ENCODE measurements at regions not wholly inside any gene's neighbourhood (a gene's known extent, or its start where the extent isn't known, plus 50 kb on each side); places are given as distances from the start of the nearest gene placed in this dataset.
A peak's percentile ranks its signal among the peaks of the same experiment; 100 is the strongest.
"Not testable (repeated sequence)": the region's sequence is repeated elsewhere in the genome, so short reads cannot be mapped to it uniquely, and the experiment has no call there.

DNA sequence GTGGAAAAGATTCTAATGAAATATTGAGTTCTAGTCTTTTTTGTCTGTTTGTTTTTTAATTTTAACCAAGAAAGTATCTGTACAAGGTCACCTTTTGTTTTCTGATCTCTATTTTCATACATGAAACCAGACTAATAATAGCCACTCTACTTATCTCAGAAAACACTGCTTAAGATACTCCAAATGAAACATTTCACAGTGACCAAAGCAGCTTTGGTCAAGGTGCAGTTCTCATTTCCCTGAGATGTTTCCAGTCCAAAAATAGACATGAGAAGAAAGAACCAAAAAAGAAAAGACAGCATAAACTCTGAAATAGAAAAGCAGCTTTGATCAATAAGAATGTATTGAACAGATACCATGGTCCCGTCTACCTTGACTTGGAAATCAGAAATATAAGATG is 782.8 kb downstream of the RAB28 start:
- no peak for DNase-seq (ENCODE audit: low read depth in 3 of 3)

- no peak for DNase-seq (ENCODE audit: low read depth in 3 of 3)
Measured at GRCh38 chr4:12697970-12698369, 786.2 kb downstream of the RAB28 start.

DNA sequence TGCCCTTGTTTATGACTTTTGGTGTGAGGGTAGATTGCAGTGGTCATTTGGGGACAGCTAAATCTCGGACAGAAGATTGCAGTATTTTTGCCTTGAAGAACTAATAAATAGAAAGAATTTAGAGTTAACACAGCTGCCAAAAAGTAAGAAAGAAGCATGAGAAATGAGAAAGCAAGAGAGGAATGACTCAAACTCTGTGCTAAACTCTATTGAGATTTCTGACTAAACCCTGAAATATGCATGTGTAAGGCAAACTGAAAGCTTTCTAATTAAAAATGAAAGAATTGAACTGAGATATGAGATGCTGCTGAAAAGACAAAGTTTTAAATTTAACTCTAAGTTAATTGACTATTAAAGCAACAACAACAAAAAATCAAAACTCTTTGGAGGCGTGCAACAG is 791.3 kb downstream of the RAB28 start:
- DNase-seq (ENCODE audit: low read depth in 3 of 3): no peak

DNA sequence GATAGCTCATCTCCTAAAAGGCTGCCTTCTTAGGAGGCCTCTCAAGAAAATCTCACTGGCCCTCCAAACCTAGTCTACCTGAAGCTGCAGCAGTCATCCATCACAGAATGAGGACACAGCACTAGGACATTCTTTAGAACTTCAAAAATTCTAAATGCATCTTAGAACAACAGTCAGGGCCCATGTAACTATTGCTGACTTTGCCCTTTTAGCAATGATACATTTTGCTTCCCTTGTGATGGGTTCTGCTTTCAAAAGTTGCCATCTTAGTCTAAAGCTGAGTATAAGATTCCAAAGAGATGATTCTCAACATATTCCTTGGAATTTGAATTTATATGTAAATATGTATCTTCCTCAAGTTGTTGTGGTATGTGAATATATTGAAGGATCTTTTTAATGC is 793.0 kb downstream of the RAB28 start:
- DNase-seq (ENCODE audit: low read depth in 3 of 3): no peak

- DNase-seq (ENCODE audit: low read depth in 3 of 3): no peak
Measured at GRCh38 chr4:12689457-12689856, 794.7 kb downstream of the RAB28 start.

DNA sequence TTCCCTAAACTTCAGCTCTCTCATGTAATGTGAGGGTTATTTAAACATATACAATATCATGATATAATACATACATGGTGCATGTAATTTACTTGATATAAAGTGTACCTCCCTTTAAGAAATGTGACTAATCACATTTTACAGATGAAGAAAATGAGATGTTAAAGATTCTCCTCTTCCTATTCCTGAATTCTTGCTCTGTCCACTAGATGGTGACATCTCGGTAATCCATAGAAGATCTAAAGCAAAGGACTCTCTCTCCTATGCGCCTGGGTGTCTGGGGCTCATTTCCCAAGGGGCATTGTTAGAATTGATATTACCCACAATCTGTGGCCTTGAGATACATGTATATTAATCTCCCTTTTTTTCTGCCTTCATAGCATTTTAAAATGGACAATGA is 804.9 kb downstream of the RAB28 start:
- no peak for DNase-seq (ENCODE audit: low read depth in 3 of 3)

DNA sequence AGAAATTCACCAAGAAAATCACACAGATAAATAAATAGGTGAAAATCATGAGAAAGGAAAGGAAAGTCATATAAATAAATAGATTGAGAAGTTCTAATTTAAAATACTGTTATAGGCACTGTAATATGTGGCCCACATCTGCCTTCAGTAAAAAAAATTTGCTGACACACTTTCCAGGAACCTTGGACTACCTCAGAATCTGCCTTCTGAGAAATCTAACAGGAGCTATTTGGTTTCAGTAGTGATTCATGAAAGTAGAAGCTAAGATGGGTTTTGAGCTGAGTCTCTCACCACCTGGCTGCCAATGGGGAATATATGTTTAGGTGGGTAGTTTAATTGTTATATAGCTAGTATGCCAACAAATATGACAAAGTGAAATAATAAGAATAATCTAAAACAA is 810.0 kb downstream of the RAB28 start:
- DNase-seq (ENCODE audit: low read depth in 3 of 3): no peak

DNA sequence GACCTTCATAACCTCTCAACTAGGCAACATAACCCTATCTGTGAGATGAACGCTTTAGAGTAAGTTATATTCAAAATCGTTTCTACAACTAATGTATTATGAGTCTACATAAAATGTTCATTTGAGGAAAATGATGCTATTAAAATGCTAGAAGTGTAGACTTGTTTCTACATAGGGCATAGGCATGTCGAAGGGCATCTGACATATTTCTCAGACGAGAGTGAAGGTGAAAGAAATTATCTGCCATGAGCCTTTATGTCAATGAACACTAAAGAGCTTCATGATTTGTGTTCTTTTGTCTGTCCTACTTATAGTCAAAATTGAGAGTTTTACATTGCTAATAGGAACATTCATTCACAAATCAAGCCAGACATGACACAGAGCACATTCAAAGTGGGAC is 811.8 kb downstream of the RAB28 start:
- DNase-seq (ENCODE audit: low read depth in 3 of 3): no peak

- DNase-seq (ENCODE audit: low read depth in 3 of 3): no peak
Measured at GRCh38 chr4:12658146-12658545, 826.0 kb downstream of the RAB28 start.

DNA sequence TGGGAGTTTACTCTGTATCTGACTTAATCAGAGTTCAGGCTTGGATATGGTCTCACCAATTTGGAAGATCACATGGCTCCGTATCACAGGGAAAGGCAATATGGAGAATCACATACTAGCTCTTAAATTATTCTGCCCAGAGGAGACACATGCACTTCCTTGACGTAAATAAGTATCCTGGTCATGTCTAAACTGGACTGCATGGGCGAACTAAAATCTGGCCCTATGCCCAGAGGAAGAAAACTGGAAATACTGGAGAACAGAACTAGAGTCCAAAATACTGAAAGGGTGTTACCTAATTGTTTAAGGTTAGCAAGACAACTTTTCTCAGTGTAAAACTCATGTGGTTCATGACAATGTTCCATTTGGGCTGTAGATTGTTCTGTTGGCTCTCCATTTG is 832.3 kb downstream of the RAB28 start:
- no peak for DNase-seq (ENCODE audit: low read depth in 3 of 3)

DNA sequence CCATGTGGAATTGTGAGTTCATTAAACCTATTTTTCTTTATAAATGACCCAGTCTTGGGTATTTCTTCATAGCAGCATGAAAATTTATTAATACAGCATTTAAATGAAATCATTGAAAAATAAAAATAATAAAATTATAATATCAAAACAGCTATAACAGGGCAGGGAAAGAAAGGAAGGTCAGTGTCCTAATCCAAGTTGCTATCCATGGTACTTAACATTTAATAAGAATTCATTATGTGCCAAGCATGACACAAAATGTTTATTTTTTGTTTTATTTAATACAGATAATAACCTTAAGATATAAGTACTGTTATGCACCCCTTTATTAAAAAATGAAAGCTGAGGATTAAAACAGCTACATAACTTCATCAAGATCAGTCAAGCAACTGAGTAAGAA is 838.4 kb downstream of the RAB28 start:
- DNase-seq (ENCODE audit: low read depth in 3 of 3): no peak

DNA sequence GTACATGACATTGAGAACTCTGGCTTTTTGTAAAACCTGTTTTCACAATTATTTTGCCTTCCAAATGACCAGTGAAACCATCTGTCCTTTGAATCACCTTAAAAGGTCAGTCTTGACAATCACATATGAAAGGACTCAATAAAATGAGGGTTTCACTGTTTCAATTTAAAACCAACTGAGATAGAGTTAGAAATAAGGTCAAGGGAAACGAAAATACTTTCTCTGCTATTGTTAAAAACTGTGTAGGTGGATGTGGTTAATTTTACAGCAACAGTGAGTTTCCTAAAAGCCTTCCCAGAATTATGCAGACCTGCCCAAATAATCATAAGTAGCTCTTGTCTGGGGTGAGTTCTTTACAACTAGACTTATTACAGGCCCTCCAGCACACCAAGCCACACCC is 839.9 kb downstream of the RAB28 start:
- DNase-seq (ENCODE audit: low read depth in 3 of 3): no peak

- DNase-seq (ENCODE audit: low read depth in 3 of 3): no peak
Measured at GRCh38 chr4:12636191-12636590, 847.9 kb downstream of the RAB28 start.

DNA sequence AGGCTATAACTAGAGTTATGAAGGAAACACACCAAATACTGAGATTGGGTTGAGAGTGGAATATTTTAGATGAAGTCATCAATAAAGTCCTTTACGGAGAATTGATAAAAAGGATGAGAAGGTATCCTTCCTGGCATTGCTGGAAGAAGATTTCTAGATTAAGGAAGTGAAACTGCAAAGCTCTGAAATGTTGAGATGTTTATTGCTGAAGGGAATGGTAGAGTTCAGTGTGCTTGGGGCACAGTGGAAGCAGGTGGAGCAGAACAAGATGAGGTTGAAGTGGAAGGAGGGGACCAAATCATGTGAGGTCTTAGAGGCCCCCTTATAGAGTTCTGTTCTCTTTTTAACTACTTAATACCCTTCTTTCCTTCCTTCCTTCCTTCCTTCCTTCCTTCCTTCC is 848.5 kb downstream of the RAB28 start:
- no peak for DNase-seq (ENCODE audit: low read depth in 3 of 3)

- DNase-seq (ENCODE audit: low read depth in 3 of 3): peak; percentile 55 to 59 (median 58)
Measured at GRCh38 chr4:12633053-12633651, 851.0 kb downstream of the RAB28 start.

DNA sequence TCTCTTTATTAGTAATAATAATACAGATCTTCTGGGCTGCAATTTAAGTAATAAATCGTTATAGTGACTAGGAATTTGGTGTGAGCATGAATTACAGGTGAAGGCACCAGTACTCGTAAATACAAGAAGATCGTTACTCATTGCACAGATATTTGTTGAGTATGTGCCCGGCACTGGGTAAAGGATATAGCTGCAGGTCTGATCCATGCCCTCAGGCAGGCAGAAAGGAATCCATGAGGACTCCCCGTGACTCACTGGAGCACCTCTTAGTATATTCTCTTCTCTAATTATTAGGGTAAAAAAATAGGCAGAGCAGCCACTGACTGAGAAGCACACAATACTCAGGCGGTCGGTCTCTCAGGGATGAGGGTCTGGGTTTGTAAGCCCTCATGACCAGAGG is 868.3 kb downstream of the RAB28 start:
- no peak for DNase-seq (ENCODE audit: low read depth in 3 of 3)

GRCh38 chr4:12612876-12613275 is 871.3 kb downstream of the RAB28 start:
- no peak for DNase-seq (ENCODE audit: low read depth in 3 of 3)

GRCh38 chr4:12609212-12609875 is 874.8 kb downstream of the RAB28 start:
- DNase-seq (ENCODE audit: low read depth in 3 of 3): not testable (repeated sequence)

- DNase-seq (ENCODE audit: low read depth in 3 of 3): no peak
Measured at GRCh38 chr4:12595986-12596385, 888.2 kb downstream of the RAB28 start.

- DNase-seq (ENCODE audit: low read depth in 3 of 3): no peak
Measured at GRCh38 chr4:12595489-12595888, 888.7 kb downstream of the RAB28 start.

- no peak for DNase-seq (ENCODE audit: low read depth in 3 of 3)
Measured at GRCh38 chr4:12588582-12588981, 895.6 kb downstream of the RAB28 start.

DNA sequence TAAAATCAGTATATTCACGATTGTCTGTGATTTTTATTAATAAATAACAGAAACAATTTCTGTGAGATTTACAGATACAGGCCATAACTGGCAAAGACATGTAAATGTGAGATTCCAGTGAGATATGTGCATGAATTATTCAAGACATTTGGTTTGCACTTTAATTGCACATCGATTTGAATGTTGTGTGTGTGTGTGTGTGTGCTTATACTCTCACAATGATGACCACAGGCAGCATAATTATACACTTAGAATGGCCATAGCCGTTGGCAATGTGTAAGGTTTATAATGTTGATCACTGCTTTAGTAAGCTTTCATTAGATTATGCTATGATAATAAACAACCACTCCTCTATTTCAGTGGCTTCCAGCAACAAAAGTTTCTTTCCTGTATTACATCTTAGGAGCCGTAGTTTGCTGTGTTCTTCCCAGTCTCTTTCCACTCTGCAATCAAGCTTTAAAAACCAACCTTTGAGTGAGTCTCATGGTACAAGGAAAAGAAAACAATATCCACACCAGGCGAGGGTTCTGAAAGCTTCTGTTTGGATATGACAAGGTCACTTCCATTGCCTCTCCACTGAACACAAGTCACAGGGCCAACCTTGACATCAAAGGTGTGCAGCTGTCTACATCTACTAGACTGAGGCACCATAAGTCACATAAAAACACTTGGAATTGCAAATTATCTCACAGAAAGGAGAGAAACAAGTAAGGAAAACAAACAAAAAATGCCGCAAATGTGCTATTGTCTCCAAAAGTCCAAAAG is 897.7 kb downstream of the RAB28 start:
- DNase-seq (ENCODE audit: low read depth in 3 of 3): no peak

Measured in stimulated activated CD4-positive, alpha-beta T cell treated with anti-CD3 and anti-CD28 coated beads, TNF-alpha, amount 100 ng/mL, for 48 hours (primary cell).